HEK293 (cell line): ENCODE measurements at regions not wholly inside any gene's neighbourhood (a gene's known extent, or its start where the extent isn't known, plus 50 kb on each side); places are given as distances from the start of the nearest gene placed in this dataset.
A peak's percentile ranks its signal among the peaks of the same experiment; 100 is the strongest.

Experiments
- CTCF ChIA-PET: fragments of 350-600 bp; formaldehyde crosslinking; extraction: SDS; loops from one replicate; lab custom pipeline; 2021; ENCODE audit warnings: antibody characterized with exemption; lab: Yijun Ruan, JAX
- POLR2A ChIA-PET: fragments of 300-600 bp; formaldehyde crosslinking; extraction: SDS; loops from one replicate; lab custom pipeline; 2020; ENCODE audit warnings: antibody characterized with exemption, inconsistent platforms; lab: Yijun Ruan, JAX
- H3K27ac ChIP-seq: fragments of 200-500 bp; sonication (Bioruptor generic); 2 replicates; pipeline ENCODE4 v1.5.1; 2014; ENCODE audit warnings: low read depth, low read length, control low read depth, inconsistent platforms; ENCODE audit errors: extremely low read depth
- H3K36me3 ChIP-seq, 2 experiments: fragments of 200-500 bp in 1 of 2; sonication (Bioruptor generic) in 1 of 2; 1 replicate in 1 of 2; 2 replicates in 1 of 2; pipeline ENCODE4 v1.5.1; 2014 to 2017; ENCODE audit warnings: inconsistent platforms in 2 of 2, low read length in 2 of 2; ENCODE audit not compliant: control insufficient read depth in 2 of 2, insufficient read depth in 1 of 2
- H3K4me1 ChIP-seq: fragments of 200-500 bp; sonication (Bioruptor generic); 2 replicates; pipeline ENCODE4 v1.5.1; 2014; ENCODE audit warnings: mild to moderate bottlenecking, low read length, inconsistent platforms; ENCODE audit not compliant: control insufficient read depth, insufficient read depth
- H3K4me3 ChIP-seq: 2 replicates; pipeline ENCODE4 v1.5.1; 2011; ENCODE audit warnings: low read depth, mild to moderate bottlenecking, control low read depth, low read length, moderate library complexity
- H3K9me3 ChIP-seq: fragments of 200-500 bp; sonication (Bioruptor generic); 2 replicates; pipeline ENCODE4 v1.5.1; 2014; ENCODE audit warnings: low read depth, low read length, inconsistent platforms; ENCODE audit not compliant: control insufficient read depth, insufficient read depth
- FEZF1 ChIP-seq: fragments of 450-650 bp; formaldehyde crosslinking; IDR thresholded peaks from 2 replicates; pipeline ENCODE4 v1.5.1; 2016; ENCODE audit warnings: missing biosample characterization, missing genetic modification characterization
- KLF8 ChIP-seq: fragments of 450-650 bp; formaldehyde crosslinking; IDR thresholded peaks from 2 replicates; pipeline ENCODE4 v1.5.1; 2016; ENCODE audit warnings: missing biosample characterization, missing genetic modification characterization
- PRDM10 ChIP-seq: fragments of 450-650 bp; formaldehyde crosslinking; IDR thresholded peaks from 2 replicates; pipeline ENCODE4 v1.5.1; 2016; ENCODE audit warnings: missing biosample characterization, missing genetic modification characterization
- SETDB1 ChIP-seq: IDR thresholded peaks from one replicate; pipeline ENCODE4 v1.6.1; 2017; ENCODE audit warnings: mild to moderate bottlenecking, low read length, moderate library complexity, mixed read lengths; ENCODE audit not compliant: insufficient read length
- SP7 ChIP-seq: fragments of 450-650 bp; formaldehyde crosslinking; IDR thresholded peaks from 2 replicates; pipeline ENCODE4 v1.5.1; 2016; ENCODE audit warnings: missing biosample characterization, missing genetic modification characterization
- TCF7L2 ChIP-seq: IDR thresholded peaks from 2 replicates; pipeline ENCODE4 v1.6.1; 2011; ENCODE audit warnings: low read depth, mild to moderate bottlenecking, inconsistent platforms, low read length, moderate library complexity, borderline replicate concordance
- TRIM28 ChIP-seq: IDR thresholded peaks from 2 replicates; pipeline ENCODE4 v1.6.1; 2011; ENCODE audit warnings: low read length, control low read depth, borderline replicate concordance
- YY2 ChIP-seq: fragments of 450-650 bp; formaldehyde crosslinking; IDR thresholded peaks from 2 replicates; pipeline ENCODE4 v1.5.1; 2016; ENCODE audit warnings: missing biosample characterization, missing genetic modification characterization
- ZBTB8A ChIP-seq: fragments of 450-650 bp; formaldehyde crosslinking; IDR thresholded peaks from 2 replicates; pipeline ENCODE4 v1.5.1; 2016; ENCODE audit warnings: missing biosample characterization, missing genetic modification characterization
- ZNF10 ChIP-seq: fragments of 450-650 bp; formaldehyde crosslinking; IDR thresholded peaks from 2 replicates; pipeline ENCODE4 v1.5.1; 2017; ENCODE audit warnings: missing biosample characterization, missing genetic modification characterization
- ZNF157 ChIP-seq: fragments of 450-650 bp; formaldehyde crosslinking; IDR thresholded peaks from 2 replicates; pipeline ENCODE4 v1.5.1; 2016; ENCODE audit warnings: missing biosample characterization, missing genetic modification characterization
- ZNF175 ChIP-seq: fragments of 450-650 bp; formaldehyde crosslinking; IDR thresholded peaks from 2 replicates; pipeline ENCODE4 v1.5.1; 2016; ENCODE audit warnings: missing biosample characterization, missing genetic modification characterization
- ZNF280D ChIP-seq: fragments of 450-650 bp; formaldehyde crosslinking; IDR thresholded peaks from 2 replicates; pipeline ENCODE4 v1.5.1; 2016; ENCODE audit warnings: missing biosample characterization, missing genetic modification characterization
- ZNF529 ChIP-seq: fragments of 450-650 bp; formaldehyde crosslinking; IDR thresholded peaks from 2 replicates; pipeline ENCODE4 v1.5.1; 2017; ENCODE audit warnings: missing genetic modification characterization, missing biosample characterization; ENCODE audit not compliant: insufficient replicate concordance
- ZNF585B ChIP-seq: fragments of 450-650 bp; formaldehyde crosslinking; IDR thresholded peaks from 2 replicates; pipeline ENCODE4 v1.5.1; 2016; ENCODE audit warnings: missing biosample characterization, missing genetic modification characterization
- ZNF776 ChIP-seq: fragments of 450-650 bp; formaldehyde crosslinking; IDR thresholded peaks from 2 replicates; pipeline ENCODE4 v1.5.0; 2017; ENCODE audit warnings: missing biosample characterization, missing genetic modification characterization, borderline replicate concordance
- ZSCAN23 ChIP-seq: fragments of 450-650 bp; formaldehyde crosslinking; IDR thresholded peaks from 2 replicates; pipeline ENCODE4 v1.5.1; 2016; ENCODE audit warnings: missing biosample characterization, missing genetic modification characterization
- TF ChIP-seq, protein P1 (sequence below): fragments of 450-650 bp; formaldehyde crosslinking; IDR thresholded peaks from 2 replicates; pipeline ENCODE4 v1.5.1; 2017; ENCODE audit warnings: missing biosample characterization, missing genetic modification characterization

GRCh38 chr6:128801621-128802020, 81.3 kb upstream of the LAMA2 start (continued):
- TF ChIP-seq ZBTB8A (tag by site-specific recombination), result no peak

GRCh38 chr6:128784266-128784665, 98.7 kb upstream of the LAMA2 start:
- TF ChIP-seq ZNF280D (no peak), TCF7L2 (peak; percentile 78; the same call in 1 of the 2 replicates), SP7 (tag by site-specific recombination) (peak; percentile 63; the same call in 1 of the 2 replicates), ZNF10 (tag by site-specific recombination) (no peak), ZNF776 (tag by site-specific recombination) (no peak), YY2 (tag by site-specific recombination) (no peak)
- TF ChIP-seq, protein P1, sequence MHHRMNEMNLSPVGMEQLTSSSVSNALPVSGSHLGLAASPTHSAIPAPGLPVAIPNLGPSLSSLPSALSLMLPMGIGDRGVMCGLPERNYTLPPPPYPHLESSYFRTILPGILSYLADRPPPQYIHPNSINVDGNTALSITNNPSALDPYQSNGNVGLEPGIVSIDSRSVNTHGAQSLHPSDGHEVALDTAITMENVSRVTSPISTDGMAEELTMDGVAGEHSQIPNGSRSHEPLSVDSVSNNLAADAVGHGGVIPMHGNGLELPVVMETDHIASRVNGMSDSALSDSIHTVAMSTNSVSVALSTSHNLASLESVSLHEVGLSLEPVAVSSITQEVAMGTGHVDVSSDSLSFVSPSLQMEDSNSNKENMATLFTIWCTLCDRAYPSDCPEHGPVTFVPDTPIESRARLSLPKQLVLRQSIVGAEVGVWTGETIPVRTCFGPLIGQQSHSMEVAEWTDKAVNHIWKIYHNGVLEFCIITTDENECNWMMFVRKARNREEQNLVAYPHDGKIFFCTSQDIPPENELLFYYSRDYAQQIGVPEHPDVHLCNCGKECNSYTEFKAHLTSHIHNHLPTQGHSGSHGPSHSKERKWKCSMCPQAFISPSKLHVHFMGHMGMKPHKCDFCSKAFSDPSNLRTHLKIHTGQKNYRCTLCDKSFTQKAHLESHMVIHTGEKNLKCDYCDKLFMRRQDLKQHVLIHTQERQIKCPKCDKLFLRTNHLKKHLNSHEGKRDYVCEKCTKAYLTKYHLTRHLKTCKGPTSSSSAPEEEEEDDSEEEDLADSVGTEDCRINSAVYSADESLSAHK (tag by site-specific recombination), result no peak
- no peak overlapping the region for H3K4me3 ChIP-seq
- no peaks in the 10 kb centered on the region for H3K4me1 ChIP-seq
- no peaks in the 10 kb centered on the region for H3K36me3 ChIP-seq
- H3K27ac ChIP-seq, result no peak overlapping the region
- CTCF ChIA-PET, result no interaction called here
- POLR2A ChIA-PET, result no interaction called here
- H3K9me3 ChIP-seq, result no peaks in the 10 kb centered on the region

GRCh38 chr6:128768187-128768586, 114.8 kb upstream of the LAMA2 start:
- POLR2A ChIA-PET, result no interaction called here
- H3K4me3 ChIP-seq, result no peak overlapping the region
- no peak for TF ChIP-seq ZSCAN23 (tag by site-specific recombination)
- TF ChIP-seq ZNF157 (tag by site-specific recombination), result no peak
- TF ChIP-seq SETDB1, result peak; percentile 72
- no peak for TF ChIP-seq KLF8 (tag by site-specific recombination)
- no peak for TF ChIP-seq PRDM10 (tag by site-specific recombination)
- TF ChIP-seq FEZF1 (tag by site-specific recombination), result no peak
- no peak for TF ChIP-seq ZNF529 (tag by site-specific recombination)
- TF ChIP-seq TRIM28, result peak; percentile 69; the same call in 1 of the 2 replicates
- TF ChIP-seq ZNF175 (tag by site-specific recombination), result no peak
- TF ChIP-seq ZNF585B, result peak; percentile 95

More at GRCh38 chr6:128768187-128768586, 114.8 kb upstream of the LAMA2 start:
- Histone ChIP-seq H3K27ac (no peak overlapping the region), H3K36me3 (no peaks in the 10 kb centered on the region), H3K4me1 (no peaks in the 10 kb centered on the region), H3K9me3 (no peaks in the 10 kb centered on the region)
- CTCF ChIA-PET, result no interaction called here
